NCI-H1694 (cell line): ENCODE measurements at regions not wholly inside any gene's neighbourhood (a gene's known extent, or its start where the extent isn't known, plus 50 kb on each side); places are given as distances from the start of the nearest gene placed in this dataset.

ENCODE experiments used
- DNase-seq: peaks from one replicate; lab custom pipeline; 2025; lab: John Stamatoyannopoulos, UW

GRCh38 chr6:144729502-144729901 is 444.4 kb downstream of the UTRN start:
- DNase-seq = no peak

DNA sequence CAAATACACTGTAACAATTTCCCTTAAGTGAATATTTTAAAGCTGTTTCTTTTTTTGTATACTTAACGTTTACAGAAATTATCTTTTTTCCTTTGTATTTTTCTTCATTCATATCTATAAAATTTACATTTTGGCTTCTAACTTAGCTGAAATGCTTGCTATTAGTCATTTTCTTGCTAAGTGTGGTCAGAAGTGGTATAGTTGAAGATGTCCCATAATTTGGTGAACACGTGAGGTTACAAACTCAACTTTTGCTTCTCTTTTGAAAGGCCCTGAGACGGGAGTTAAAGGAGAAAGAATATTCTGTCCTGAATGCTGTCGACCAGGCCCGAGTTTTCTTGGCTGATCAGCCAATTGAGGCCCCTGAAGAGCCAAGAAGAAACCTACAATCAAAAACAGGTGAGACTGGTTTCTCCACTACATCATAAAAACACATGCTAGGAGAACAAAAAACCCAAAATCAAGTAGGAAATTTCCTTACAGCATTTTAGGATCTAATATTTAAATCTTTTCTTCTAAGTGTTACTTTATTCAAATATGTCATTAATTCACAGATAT is 445.0 kb downstream of the UTRN start:
- no peak for DNase-seq

DNA sequence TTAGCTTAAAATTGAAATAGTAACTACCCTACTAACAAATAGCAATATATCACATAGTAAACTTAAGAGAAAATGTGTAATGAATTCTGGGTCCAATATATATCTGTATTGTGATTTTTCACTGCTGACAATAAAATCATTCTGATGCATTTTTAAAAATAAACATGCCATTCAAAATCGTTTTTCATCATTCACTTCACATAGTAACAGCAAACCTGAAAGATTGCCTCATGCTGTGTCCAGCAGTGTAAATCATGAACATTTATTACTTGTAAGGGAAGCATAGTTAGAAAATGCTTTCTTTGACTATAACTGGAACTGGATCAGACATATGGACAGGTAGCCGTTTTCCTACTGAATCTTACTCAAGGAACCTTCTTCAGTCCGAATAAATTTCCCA is 446.1 kb downstream of the UTRN start:
- no peak for DNase-seq

- DNase-seq = no peak
These were observed 451.6 kb downstream of the UTRN start for GRCh38 chr6:144736763-144737162.

DNA sequence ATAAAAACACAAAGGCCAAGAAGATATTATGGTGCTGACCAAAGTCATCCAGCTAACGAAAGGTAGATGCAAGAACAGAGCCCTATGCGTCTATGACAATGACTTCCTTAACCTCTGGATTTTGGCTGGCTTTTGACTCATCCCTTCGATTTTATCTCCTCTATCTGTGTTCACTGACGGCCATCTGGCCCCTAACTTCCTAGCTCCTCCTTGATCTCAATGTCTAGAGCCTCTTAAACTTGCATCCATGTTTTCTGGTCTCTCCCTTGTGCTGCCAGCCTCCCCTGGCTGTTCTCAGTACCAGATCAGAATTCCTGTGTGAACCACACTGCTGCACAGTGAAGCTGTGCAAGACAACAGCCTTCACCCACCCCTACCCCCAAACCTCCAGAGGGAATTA is 452.9 kb downstream of the UTRN start:
- DNase-seq = no peak

GRCh38 chr6:144739873-144740272 is 454.7 kb downstream of the UTRN start:
- no peak for DNase-seq

DNA sequence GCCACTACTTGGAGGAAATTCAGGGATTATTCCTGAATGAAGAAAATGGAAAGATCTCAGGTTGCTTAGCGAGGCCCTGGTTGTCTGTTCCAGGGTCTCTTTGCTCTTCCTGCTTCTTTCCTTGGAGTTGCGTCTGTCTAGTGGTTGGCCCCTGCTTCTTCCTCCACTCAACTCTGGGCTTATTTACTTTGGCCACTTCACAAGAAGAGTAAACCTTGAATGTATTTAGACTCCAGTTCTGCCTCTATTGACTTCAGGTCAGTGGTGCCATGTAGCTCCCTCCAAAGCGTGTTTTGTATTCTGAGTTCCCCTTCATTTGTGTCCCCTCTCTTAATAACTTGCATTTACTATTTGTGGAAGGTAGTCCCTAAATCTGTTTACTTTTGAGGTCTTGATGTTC is 456.5 kb downstream of the UTRN start:
- no peak for DNase-seq

- no peak for DNase-seq
These were observed 457.6 kb downstream of the UTRN start for GRCh38 chr6:144742779-144743178.

DNA sequence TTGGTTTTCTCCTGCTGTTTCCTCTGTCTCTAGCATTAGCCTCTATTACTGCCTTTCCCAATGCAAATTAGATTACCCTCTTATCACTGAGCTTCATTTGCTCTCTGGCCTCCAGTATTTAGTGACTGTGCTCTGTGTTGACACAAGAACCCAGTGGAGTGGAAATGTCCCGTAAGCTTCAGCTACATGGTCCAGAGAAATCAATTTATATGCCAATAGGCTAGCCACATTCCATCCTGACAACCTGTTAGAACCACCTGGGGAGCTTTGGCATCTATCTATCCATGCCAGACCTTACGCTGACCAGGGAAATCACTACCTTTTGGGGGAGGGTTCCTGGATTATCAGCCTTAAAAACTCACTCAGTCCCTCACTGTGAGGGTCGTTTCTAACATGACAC is 459.6 kb downstream of the UTRN start:
- no peak for DNase-seq

DNA sequence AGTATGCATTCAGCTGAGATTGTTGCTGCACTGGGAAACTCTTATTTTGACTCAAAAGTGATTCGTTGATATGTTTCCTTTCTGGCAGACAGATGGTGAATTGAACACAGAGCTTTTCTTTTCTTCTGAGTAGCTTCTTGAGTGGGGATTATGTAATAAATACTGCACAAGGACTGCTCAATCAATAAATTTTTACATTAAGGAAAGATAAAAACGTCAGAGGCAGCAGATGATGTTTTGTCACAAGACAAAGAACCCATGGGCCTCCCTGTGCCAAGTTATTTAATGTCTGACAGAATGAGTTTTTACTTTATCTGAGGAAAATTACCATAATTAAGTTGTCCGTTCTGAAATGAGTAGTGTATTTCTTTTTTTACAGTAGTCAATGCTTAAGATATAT is 460.3 kb downstream of the UTRN start:
- DNase-seq = no peak

GRCh38 chr6:144746902-144747469 is 461.9 kb downstream of the UTRN start:
- DNase-seq = no peak

- no peak for DNase-seq
These were observed 464.1 kb downstream of the UTRN start for GRCh38 chr6:144749263-144749662.

DNA sequence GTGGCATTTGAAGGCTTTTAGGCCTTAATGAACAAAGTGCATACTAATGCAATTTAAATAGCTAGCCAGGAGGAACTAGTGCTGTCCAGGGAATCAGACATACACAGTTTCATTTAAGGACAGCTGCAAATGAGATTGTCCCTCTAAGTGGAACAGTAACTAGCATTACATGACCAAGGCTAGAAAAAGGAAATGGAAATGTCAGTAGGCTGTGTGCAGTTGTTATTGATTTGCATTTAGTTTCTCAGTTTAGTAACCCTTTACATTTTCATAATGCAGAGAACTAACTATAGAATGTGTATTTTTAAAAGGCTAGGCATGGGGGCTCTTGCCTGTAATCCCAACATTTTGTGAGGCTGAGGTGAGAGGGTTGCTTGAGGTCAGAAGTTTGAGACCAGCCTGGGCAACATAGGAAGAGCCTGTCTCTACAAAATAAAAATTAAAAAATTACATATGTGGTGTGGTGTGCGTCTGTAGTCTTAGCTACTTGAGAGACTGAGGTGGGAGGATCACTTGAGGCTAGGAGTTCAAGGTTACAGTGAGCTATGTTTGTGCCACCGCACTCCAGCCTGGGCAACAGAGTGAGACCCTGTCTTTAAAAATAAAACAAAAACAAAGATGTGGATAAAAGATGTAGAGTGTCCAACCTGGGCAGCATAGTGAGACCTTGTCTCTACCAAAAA is 468.0 kb downstream of the UTRN start:
- DNase-seq = no peak

DNA sequence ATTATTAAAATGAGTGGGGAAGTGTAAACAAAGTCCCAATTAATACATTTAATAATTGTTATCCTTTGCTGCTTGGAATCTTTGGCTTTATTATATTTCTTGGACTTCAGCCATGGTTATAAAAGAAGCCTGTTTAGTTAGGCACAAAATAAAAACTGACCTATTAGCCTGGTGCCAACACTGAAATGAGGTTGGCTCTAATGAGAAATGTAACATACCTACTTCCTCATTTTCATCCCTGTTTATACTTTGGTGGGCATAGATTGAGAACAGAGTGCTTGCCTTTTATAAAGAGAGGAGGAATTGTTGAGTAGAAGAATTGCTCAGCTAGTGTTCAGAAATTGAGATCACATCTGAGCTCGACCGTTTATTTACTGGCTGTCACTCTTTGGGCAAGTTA is 471.3 kb downstream of the UTRN start:
- DNase-seq = no peak

DNA sequence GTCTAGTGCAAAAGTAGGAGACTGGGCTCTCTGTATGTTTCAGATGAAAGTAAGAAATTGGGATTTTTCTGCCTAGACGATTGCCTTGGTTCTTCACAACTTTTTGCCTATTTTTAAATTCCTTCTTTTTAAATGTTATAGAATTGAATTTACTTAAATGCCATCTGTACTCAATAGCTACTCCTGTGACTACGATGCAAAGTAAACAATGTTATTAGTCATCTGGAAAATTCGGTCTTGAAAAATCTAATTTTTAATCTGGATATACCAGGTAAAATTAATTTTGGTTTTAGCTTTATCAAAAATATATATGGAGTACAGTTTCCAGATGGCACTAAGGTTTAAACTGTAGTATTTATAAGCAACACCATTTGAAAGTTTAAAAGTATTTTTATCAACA is 472.2 kb downstream of the UTRN start:
- no peak for DNase-seq

- DNase-seq = no peak
These were observed 472.6 kb downstream of the UTRN start for GRCh38 chr6:144757730-144758129.

- no peak for DNase-seq
These were observed 473.5 kb downstream of the UTRN start for GRCh38 chr6:144758602-144759001.

GRCh38 chr6:144762469-144762868 is 477.3 kb downstream of the UTRN start:
- DNase-seq = no peak

DNA sequence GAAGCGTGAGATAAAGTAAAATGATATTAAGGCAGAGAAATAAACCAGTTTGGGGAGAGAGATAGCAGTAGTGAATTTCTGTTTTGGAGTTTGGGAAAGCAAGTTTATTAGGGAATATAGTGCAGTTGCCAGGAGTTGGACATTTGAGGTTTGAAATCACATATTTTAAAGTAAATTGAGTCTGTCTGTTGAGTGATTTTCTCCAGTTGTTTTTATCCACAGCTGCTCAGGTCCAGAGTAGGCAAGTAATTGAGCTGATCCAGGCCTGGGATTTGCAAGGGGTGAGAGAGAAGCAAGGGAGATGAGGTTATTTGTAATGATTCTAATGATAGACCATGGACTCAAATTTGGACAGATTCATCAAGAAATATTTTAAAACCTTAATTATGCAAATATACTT is 481.9 kb downstream of the UTRN start:
- no peak for DNase-seq

DNA sequence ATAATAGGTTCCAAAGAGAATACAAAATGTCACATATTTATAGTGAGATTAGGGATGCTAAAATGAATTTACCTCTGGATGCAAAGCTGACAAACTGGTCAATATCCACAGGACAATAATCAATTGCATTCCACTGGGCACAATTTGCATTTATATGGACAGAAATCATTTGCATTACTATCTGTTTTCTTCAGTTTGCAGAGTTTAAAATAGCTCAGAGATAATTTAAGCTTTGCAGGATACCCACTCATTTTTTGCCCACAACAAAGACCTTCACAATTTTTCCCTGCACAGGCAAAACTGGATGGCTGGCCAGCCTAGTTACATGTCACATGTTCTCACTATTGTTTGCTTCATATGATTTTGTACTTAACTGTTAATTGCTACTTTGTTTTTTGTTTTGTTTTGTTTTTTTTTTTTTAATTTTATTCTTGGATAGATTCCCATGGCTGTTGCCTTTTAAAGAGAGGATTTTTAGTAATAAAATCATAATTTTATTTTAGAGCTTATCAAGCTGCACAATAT is 483.5 kb downstream of the UTRN start:
- DNase-seq = no peak

GRCh38 chr6:144769142-144769541 is 484.0 kb downstream of the UTRN start:
- peak; percentile 5 for DNase-seq

- no peak for DNase-seq
These were observed 491.1 kb downstream of the UTRN start for GRCh38 chr6:144776031-144776819.

- no peak for DNase-seq
These were observed 492.1 kb downstream of the UTRN start for GRCh38 chr6:144777249-144777648.
